ENCODE measurements at regions not wholly inside any gene's neighbourhood (a gene's known extent, or its start where the extent isn't known, plus 50 kb on each side); places are given as distances from the start of the nearest gene placed in this dataset.

- Histone ChIP-seq H3K9me2 (no peaks in the 10 kb centered on the region), H2AFZ (ENCODE audit: low read depth) (no peak overlapping the region), H3K27me3 (ENCODE audit: insufficient read depth) (no peaks in the 10 kb centered on the region), H3K9me3 (no peaks in the 10 kb centered on the region), H3K27ac (ENCODE audit: low read depth in 2 of 2, low read length in 1 of 2) (no peak overlapping the region), H3K4me1 (ENCODE audit: control insufficient read depth in 1 of 2, insufficient read depth in 2 of 2, low read depth in 1 of 2, low read length in 1 of 2) (no peaks in the 10 kb centered on the region; a peak in 1 of 4 replicates), H3K36me3 (replicated peaks in 1 of 2; ENCODE audit: control insufficient read depth in 1 of 2, insufficient read depth in 2 of 2, low read length in 1 of 2) (peaks cover 0 to 3% of the 10 kb centered on the region in 2 experiments), H3K79me2 (ENCODE audit: insufficient read depth) (no peaks in the 10 kb centered on the region), H3K4me3 (ENCODE audit: low read depth in 2 of 2, low read length in 1 of 2) (no peak overlapping the region), H4K20me1 (ENCODE audit: insufficient read depth) (no peaks in the 10 kb centered on the region), H3F3A (replicated peaks; ENCODE audit: insufficient read depth) (no peaks in the 10 kb centered on the region), H3K4me2 (no peak overlapping the region), H3K9ac (no peak overlapping the region)
- DNase-seq: no peak
- WGBS (ENCODE audit: low lambda C conversion rate): 69% methylated on average over 6 of the region's 6 CpGs
- TF ChIP-seq FOSL2 (IDR thresholded peaks at IDR 0.05; ENCODE audit: borderline replicate concordance, low read depth): peak; percentile 69
- peak; percentile 50; the same call in 1 of the 2 replicates for TF ChIP-seq JUND (IDR thresholded peaks at IDR 0.05)
- no peak for TF ChIP-seq RAD21 (IDR thresholded peaks at IDR 0.05; ENCODE audit: low read length)
- TF ChIP-seq ELF1 (IDR thresholded peaks at IDR 0.05): no peak
- TF ChIP-seq NFIC (IDR thresholded peaks at IDR 0.05; ENCODE audit: borderline replicate concordance): peak; percentile 77
- TF ChIP-seq EP300 (IDR thresholded peaks at IDR 0.05; ENCODE audit: borderline replicate concordance in 1 of 2, low read depth in 1 of 2, low read length in 1 of 2): peak in 1 of 2 experiments; percentile 43; a peak in 1 of 4 replicates
- peak; percentile 37; the same call in 1 of the 2 replicates for TF ChIP-seq TCF12 (IDR thresholded peaks at IDR 0.05)
- ChIA-PET POLR2A (no interaction called here), CTCF (interaction anchor here (0.8 to 1.0 kb wide), 2 partner anchors 12 kb away, joined by 3 to 4 read pairs; no protein-coding TSS in a partner anchor)
Measured at GRCh38 chr1:172837816-172838679, 179.1 kb downstream of the FASLG start.

GRCh38 chr1:172838680-172839313 is 179.9 kb downstream of the FASLG start:
- no peaks in the 10 kb centered on the region for H4K20me1 ChIP-seq (ENCODE audit: insufficient read depth)
- no peak overlapping the region for H3K4me3 ChIP-seq (ENCODE audit: low read depth in 2 of 2, low read length in 1 of 2)
- H3K27ac ChIP-seq (ENCODE audit: low read depth in 2 of 2, low read length in 1 of 2): no peak overlapping the region
- no peaks in the 10 kb centered on the region for H3F3A ChIP-seq (replicated peaks; ENCODE audit: insufficient read depth)
- DNase-seq: no peak
- peaks cover 0 to 3% of the 10 kb centered on the region in 2 experiments for H3K36me3 ChIP-seq (replicated peaks in 1 of 2; ENCODE audit: control insufficient read depth in 1 of 2, insufficient read depth in 2 of 2, low read length in 1 of 2)
- no peaks in the 10 kb centered on the region for H3K79me2 ChIP-seq (ENCODE audit: insufficient read depth)
- H3K27me3 ChIP-seq (ENCODE audit: insufficient read depth): no peaks in the 10 kb centered on the region
- no peak overlapping the region for H2AFZ ChIP-seq (ENCODE audit: low read depth)
- no peaks in the 10 kb centered on the region for H3K9me2 ChIP-seq
- H3K4me1 ChIP-seq (ENCODE audit: control insufficient read depth in 1 of 2, insufficient read depth in 2 of 2, low read depth in 1 of 2, low read length in 1 of 2): peaks cover 0 to 3% of the 10 kb centered on the region in 2 experiments; a peak in 2 of 4 replicates
- ChIA-PET POLR2A (no interaction called here), CTCF (interaction anchor here (0.8 to 1.0 kb wide), 2 partner anchors 11 to 13 kb away, joined by 3 read pairs; no protein-coding TSS in a partner anchor)
- H3K9me3 ChIP-seq: no peaks in the 10 kb centered on the region
- H3K4me2 ChIP-seq: no peak overlapping the region
- H3K9ac ChIP-seq: no peak overlapping the region
- 77% methylated on average over 4 of the region's 4 CpGs for WGBS (ENCODE audit: low lambda C conversion rate)
- TF ChIP-seq TEAD4 (IDR thresholded peaks at IDR 0.05; ENCODE audit: borderline replicate concordance, insufficient read depth) (no peak), JUND (IDR thresholded peaks at IDR 0.05) (no peak), CHD2 (IDR thresholded peaks at IDR 0.05; ENCODE audit: low read length, partially characterized antibody) (no peak), MEF2A (IDR thresholded peaks at IDR 0.05; ENCODE audit: borderline replicate concordance, low read depth) (no peak), FOSL2 (IDR thresholded peaks at IDR 0.05; ENCODE audit: borderline replicate concordance, low read depth) (no peak), EZH2phosphoT487 (IDR thresholded peaks at IDR 0.05; ENCODE audit: borderline replicate concordance, low read depth) (no peak), ZBTB33 (IDR thresholded peaks at IDR 0.05; ENCODE audit: borderline replicate concordance, low read depth) (no peak), TAF1 (IDR thresholded peaks at IDR 0.05; ENCODE audit: borderline replicate concordance, low read depth, low read length) (no peak), MAX (IDR thresholded peaks at IDR 0.05; ENCODE audit: low read depth) (no peak), POLR2AphosphoS5 (IDR thresholded peaks at IDR 0.05; ENCODE audit: low read depth, low read length) (no peak), RAD21 (IDR thresholded peaks at IDR 0.05; ENCODE audit: low read length) (no peak), SMC3 (IDR thresholded peaks at IDR 0.05; ENCODE audit: low read depth, low read length) (no peak), FOXM1 (IDR thresholded peaks at IDR 0.05; ENCODE audit: low read depth) (no peak), GATA2 (CRISPR knock-in tag; IDR thresholded peaks at IDR 0.05) (no peak), FOXJ3 (CRISPR knock-in tag; IDR thresholded peaks at IDR 0.05) (no peak), NFIC (IDR thresholded peaks at IDR 0.05; ENCODE audit: borderline replicate concordance) (no peak), MXI1 (IDR thresholded peaks at IDR 0.05; ENCODE audit: low read depth, low read length) (no peak)
- TF ChIP-seq, protein P1, sequence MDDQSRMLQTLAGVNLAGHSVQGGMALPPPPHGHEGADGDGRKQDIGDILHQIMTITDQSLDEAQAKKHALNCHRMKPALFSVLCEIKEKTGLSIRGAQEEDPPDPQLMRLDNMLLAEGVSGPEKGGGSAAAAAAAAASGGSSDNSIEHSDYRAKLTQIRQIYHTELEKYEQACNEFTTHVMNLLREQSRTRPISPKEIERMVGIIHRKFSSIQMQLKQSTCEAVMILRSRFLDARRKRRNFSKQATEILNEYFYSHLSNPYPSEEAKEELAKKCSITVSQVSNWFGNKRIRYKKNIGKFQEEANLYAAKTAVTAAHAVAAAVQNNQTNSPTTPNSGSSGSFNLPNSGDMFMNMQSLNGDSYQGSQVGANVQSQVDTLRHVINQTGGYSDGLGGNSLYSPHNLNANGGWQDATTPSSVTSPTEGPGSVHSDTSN (IDR thresholded peaks at IDR 0.05): no peak
- TF ChIP-seq, protein P2, sequence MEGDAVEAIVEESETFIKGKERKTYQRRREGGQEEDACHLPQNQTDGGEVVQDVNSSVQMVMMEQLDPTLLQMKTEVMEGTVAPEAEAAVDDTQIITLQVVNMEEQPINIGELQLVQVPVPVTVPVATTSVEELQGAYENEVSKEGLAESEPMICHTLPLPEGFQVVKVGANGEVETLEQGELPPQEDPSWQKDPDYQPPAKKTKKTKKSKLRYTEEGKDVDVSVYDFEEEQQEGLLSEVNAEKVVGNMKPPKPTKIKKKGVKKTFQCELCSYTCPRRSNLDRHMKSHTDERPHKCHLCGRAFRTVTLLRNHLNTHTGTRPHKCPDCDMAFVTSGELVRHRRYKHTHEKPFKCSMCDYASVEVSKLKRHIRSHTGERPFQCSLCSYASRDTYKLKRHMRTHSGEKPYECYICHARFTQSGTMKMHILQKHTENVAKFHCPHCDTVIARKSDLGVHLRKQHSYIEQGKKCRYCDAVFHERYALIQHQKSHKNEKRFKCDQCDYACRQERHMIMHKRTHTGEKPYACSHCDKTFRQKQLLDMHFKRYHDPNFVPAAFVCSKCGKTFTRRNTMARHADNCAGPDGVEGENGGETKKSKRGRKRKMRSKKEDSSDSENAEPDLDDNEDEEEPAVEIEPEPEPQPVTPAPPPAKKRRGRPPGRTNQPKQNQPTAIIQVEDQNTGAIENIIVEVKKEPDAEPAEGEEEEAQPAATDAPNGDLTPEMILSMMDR (IDR thresholded peaks at IDR 0.05): no peak

Measured in SK-N-SH (cell line).